Endodermal cell (in vitro differentiated cells): ENCODE measurements at regions not wholly inside any gene's neighbourhood (a gene's known extent, or its start where the extent isn't known, plus 50 kb on each side); places are given as distances from the start of the nearest gene placed in this dataset.

Source experiments
- DNase-seq: peaks from one replicate; pipeline ENCODE4 v3.0.0-alpha.2; 2017
- H3K27ac ChIP-seq: 2 replicates; pipeline ENCODE4 v1.5.1; 2013; ENCODE audit warnings: mild to moderate bottlenecking, low read depth, low read length, moderate library complexity
- H3K27me3 ChIP-seq: 2 replicates; pipeline ENCODE4 v1.6.1; 2013; ENCODE audit warnings: mild to moderate bottlenecking, low read length, moderate library complexity; ENCODE audit not compliant: insufficient read depth, control insufficient read depth, poor library complexity, severe bottlenecking
- H3K36me3 ChIP-seq: 2 replicates; pipeline ENCODE4 v1.7.0; 2013; ENCODE audit warnings: mild to moderate bottlenecking, low read length, moderate library complexity; ENCODE audit not compliant: control insufficient read depth, insufficient read depth
- H3K4me1 ChIP-seq: one replicate; pipeline ENCODE4 v1.7.0; 2013; ENCODE audit warnings: low read length; ENCODE audit not compliant: control insufficient read depth, insufficient read depth
- H3K4me3 ChIP-seq: 2 replicates; pipeline ENCODE4 v1.5.1; 2013; ENCODE audit warnings: mild to moderate bottlenecking, low read length, moderate library complexity
- H3K9ac ChIP-seq: 2 replicates; pipeline ENCODE4 v1.6.1; 2013; ENCODE audit warnings: mild to moderate bottlenecking, low read length, moderate library complexity; ENCODE audit not compliant: poor library complexity, severe bottlenecking; ENCODE audit errors: extremely low read depth
- H3K9me3 ChIP-seq: 2 replicates; pipeline ENCODE4 v1.6.1; 2013; ENCODE audit warnings: mild to moderate bottlenecking, low read length, moderate library complexity; ENCODE audit not compliant: control insufficient read depth
- H3K27ac Mint-ChIP-seq: 2 replicates; pipeline ENCODE4 v1.8.0; 2020; ENCODE audit warnings: mixed read lengths
- H3K27me3 Mint-ChIP-seq: 2 replicates; pipeline ENCODE4 v1.8.0; 2021; ENCODE audit warnings: mild to moderate bottlenecking, mixed read lengths; ENCODE audit not compliant: insufficient read depth
- H3K36me3 Mint-ChIP-seq: 2 replicates; pipeline ENCODE4 v1.8.0; 2020; ENCODE audit warnings: low read depth, mixed read lengths
- H3K4me1 Mint-ChIP-seq: 2 replicates; pipeline ENCODE4 v1.8.0; 2020; ENCODE audit warnings: mixed read lengths
- H3K4me3 Mint-ChIP-seq: 2 replicates; pipeline ENCODE4 v1.8.0; 2020; ENCODE audit warnings: mild to moderate bottlenecking, moderate library complexity, mixed read lengths
- H3K9me3 Mint-ChIP-seq: 2 replicates; pipeline ENCODE4 v1.8.0; 2020; ENCODE audit warnings: mild to moderate bottlenecking, mixed read lengths
- WGBS, 2 experiments: methylation state at CpG; one replicate each; pipeline versions ENCODE4 v1.1.5 to v1.1.7; 2013; ENCODE audit warnings: missing lambda C conversion rate in 2 of 2, mixed read lengths in 1 of 2; ENCODE audit not compliant: insufficient coverage in 1 of 2, insufficient read length in 1 of 2; 5-methylcytosine and 5-hydroxymethylcytosine counted together
- TF ChIP-seq, protein P1 (sequence below): fragments of 200-600 bp; sonication (generic); conservative IDR thresholded peaks from 2 replicates; pipeline ENCODE4 v1.5.0; 2021; ENCODE audit warnings: antibody characterized with exemption, mild to moderate bottlenecking

DNA sequence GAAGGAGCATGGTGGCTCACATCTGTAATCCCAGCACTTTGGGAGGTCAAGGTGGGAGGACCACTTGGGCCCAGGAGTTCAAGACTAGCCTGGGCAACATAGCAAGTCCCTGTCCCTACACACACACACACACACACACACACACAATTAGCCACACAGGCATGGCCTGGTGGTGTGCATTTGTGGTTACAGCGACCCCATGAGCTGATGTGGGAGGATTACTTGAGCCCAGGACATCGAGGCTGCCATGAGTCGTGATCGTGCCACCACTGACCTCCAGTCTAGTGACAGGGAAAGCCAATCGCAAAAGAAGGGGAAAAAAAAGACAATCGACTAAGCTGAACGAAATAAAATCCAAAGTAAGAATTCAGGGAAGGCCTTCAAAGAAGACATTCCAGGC, 67.9 kb downstream of the TBX3 start:
- peaks cover 2% of the 10 kb centered on the region for H3K27me3 Mint-ChIP-seq
- H3K36me3 Mint-ChIP-seq, result no peaks in the 10 kb centered on the region
- DNase-seq, result no peak
- no peak overlapping the region for H3K4me3 Mint-ChIP-seq
- H3K4me1 Mint-ChIP-seq, result peaks cover 10% of the 10 kb centered on the region
- 89 to 90% methylated on average over 6 to 7 of the region's 7 CpGs for WGBS, 2 experiments
- H3K9me3 ChIP-seq, result peaks cover 4% of the 10 kb centered on the region
- H3K4me1 ChIP-seq, result no peaks in the 10 kb centered on the region
- H3K9ac ChIP-seq, result no peak overlapping the region
- H3K9me3 Mint-ChIP-seq, result peaks cover 8% of the 10 kb centered on the region
- no peaks in the 10 kb centered on the region for H3K36me3 ChIP-seq
- no peak overlapping the region for H3K27ac ChIP-seq
- H3K27me3 ChIP-seq, result no peaks in the 10 kb centered on the region
- H3K27ac Mint-ChIP-seq, result no peak overlapping the region
- TF ChIP-seq, protein P1, sequence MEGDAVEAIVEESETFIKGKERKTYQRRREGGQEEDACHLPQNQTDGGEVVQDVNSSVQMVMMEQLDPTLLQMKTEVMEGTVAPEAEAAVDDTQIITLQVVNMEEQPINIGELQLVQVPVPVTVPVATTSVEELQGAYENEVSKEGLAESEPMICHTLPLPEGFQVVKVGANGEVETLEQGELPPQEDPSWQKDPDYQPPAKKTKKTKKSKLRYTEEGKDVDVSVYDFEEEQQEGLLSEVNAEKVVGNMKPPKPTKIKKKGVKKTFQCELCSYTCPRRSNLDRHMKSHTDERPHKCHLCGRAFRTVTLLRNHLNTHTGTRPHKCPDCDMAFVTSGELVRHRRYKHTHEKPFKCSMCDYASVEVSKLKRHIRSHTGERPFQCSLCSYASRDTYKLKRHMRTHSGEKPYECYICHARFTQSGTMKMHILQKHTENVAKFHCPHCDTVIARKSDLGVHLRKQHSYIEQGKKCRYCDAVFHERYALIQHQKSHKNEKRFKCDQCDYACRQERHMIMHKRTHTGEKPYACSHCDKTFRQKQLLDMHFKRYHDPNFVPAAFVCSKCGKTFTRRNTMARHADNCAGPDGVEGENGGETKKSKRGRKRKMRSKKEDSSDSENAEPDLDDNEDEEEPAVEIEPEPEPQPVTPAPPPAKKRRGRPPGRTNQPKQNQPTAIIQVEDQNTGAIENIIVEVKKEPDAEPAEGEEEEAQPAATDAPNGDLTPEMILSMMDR, result no peak
- no peak overlapping the region for H3K4me3 ChIP-seq

DNA sequence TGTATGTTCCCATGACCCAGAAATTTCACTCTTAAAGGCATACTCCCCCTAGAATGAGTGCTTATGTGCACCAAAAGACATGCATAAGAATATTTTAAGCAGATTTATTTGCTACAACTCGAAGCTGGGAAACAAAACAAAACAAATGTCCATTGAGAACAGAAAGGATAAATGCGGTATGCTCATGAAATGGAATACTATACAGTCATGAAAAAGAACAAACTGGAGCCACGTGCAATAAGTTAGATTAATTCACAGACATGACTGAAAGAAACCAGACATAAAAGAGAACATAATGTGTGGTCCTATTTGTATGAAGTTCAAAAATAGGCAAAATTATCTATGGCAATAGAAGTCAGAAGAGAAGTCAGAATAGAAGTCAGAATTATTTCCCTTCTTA, 69.9 kb downstream of the TBX3 start:
- TF ChIP-seq, protein P1, result no peak
- peaks cover 10% of the 10 kb centered on the region for H3K4me1 Mint-ChIP-seq
- Histone ChIP-seq H3K4me1 (no peaks in the 10 kb centered on the region), H3K9me3 (peaks cover 4% of the 10 kb centered on the region), H3K36me3 (no peaks in the 10 kb centered on the region), H3K4me3 (no peak overlapping the region), H3K27ac (no peak overlapping the region), H3K27me3 (no peaks in the 10 kb centered on the region), H3K9ac (no peak overlapping the region)
- H3K27me3 Mint-ChIP-seq, result peaks cover 7% of the 10 kb centered on the region
- 72 to 91% methylated on average over 3 of the region's 3 CpGs for WGBS, 2 experiments
- H3K9me3 Mint-ChIP-seq, result peaks cover 9% of the 10 kb centered on the region
- H3K27ac Mint-ChIP-seq, result no peak overlapping the region
- DNase-seq, result no peak
- no peaks in the 10 kb centered on the region for H3K36me3 Mint-ChIP-seq
- H3K4me3 Mint-ChIP-seq, result no peak overlapping the region

DNA sequence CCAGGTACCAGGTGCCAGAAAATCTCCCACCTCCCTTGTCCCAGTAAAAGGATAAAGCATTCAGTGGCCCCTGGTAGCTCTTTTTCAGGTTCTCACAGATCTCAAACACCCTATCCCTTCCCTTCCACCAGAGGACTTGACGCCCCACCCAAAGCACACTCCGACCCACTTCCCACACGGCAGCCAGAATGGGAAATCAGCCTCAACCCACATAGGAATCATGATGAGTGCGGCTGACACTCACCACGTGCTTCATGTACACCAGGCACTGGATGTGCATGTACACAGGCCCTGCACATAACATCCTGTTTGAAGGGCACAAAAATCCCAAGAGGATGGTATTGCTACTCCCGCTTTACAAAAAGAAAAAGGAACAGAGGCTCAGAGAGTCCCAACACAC, 71.9 kb downstream of the TBX3 start:
- H3K36me3 ChIP-seq, result no peaks in the 10 kb centered on the region
- Mint-ChIP-seq H3K27me3 (peaks cover 7% of the 10 kb centered on the region), H3K36me3 (no peaks in the 10 kb centered on the region), H3K4me3 (no peak overlapping the region), H3K27ac (peak overlapping the region; percentile 69), H3K4me1 (peaks cover 10% of the 10 kb centered on the region), H3K9me3 (peaks cover 9% of the 10 kb centered on the region)
- peaks cover 4% of the 10 kb centered on the region for H3K9me3 ChIP-seq
- TF ChIP-seq, protein P1, result no peak
- H3K4me3 ChIP-seq, result no peak overlapping the region
- H3K4me1 ChIP-seq, result no peaks in the 10 kb centered on the region
- no peaks in the 10 kb centered on the region for H3K27me3 ChIP-seq
- H3K9ac ChIP-seq, result no peak overlapping the region
- peak; percentile 34 for DNase-seq
- 89 to 92% methylated on average over 2 to 6 of the region's 6 CpGs for WGBS, 2 experiments
- H3K27ac ChIP-seq, result no peak overlapping the region
